Gastroesophageal sphincter (tissue), 3 donors: ENCODE measurements at regions not wholly inside any gene's neighbourhood (a gene's known extent, or its start where the extent isn't known, plus 50 kb on each side); places are given as distances from the start of the nearest gene placed in this dataset.

Source experiments
- CTCF ChIP-seq, 4 experiments: fragments of 200-600 bp in 2 of 4; fragments of 450-650 bp in 2 of 4; sonication (generic) in 1 of 4; IDR thresholded peaks; one replicate each; pipeline ENCODE4 v1.5.1; 2017 to 2019; ENCODE audit warnings: antibody characterized with exemption in 4 of 4, mild to moderate bottlenecking in 2 of 4, moderate library complexity in 2 of 4
- POLR2A ChIP-seq, 2 donors: fragments of 450-650 bp; IDR thresholded peaks; one replicate each; pipeline ENCODE4 v1.6.1; 2017; ENCODE audit warnings: antibody characterized with exemption in 2 of 2, mild to moderate bottlenecking in 2 of 2, moderate library complexity in 1 of 2

DNA sequence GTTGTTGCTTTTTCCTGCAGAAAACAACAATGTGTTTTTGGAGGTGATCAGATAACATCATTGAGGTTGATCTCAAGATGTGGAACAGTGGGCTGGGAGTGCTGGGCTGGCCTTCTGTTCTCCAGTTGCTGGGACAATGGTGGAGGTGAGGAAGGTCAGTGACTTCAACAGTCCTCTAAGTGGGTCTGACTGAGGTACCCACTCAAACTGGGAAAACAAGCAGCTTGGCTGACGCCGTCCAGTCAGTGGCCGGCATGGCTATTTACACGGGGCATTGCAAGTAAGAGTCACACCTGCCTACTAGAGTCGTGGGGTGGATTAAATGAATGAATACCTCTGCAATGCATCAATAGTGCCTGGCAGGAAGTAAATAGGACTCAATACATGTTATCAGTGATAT, 386.7 kb upstream of the ZFHX3 start:
- TF ChIP-seq CTCF (IDR thresholded peaks at IDR 0.05) (no peak), POLR2A (IDR thresholded peaks at IDR 0.05) (no peak)
